ENCODE measurements at regions not wholly inside any gene's neighbourhood (a gene's known extent, or its start where the extent isn't known, plus 50 kb on each side); places are given as distances from the start of the nearest gene placed in this dataset.

- no peaks in the 10 kb centered on the region for H3K9me3 ChIP-seq
- no peaks in the 10 kb centered on the region for H3K4me1 ChIP-seq
- no peak for ATAC-seq
- H3K36me3 ChIP-seq: no peaks in the 10 kb centered on the region
- H3K4me3 ChIP-seq: no peak overlapping the region
- H3K27ac ChIP-seq: no peak overlapping the region
- TF ChIP-seq EP300 (IDR thresholded peaks at IDR 0.05): no peak
- TF ChIP-seq POLR2A (IDR thresholded peaks at IDR 0.05): no peak
- no peak for TF ChIP-seq POLR2AphosphoS5 (IDR thresholded peaks at IDR 0.05)
- no peak for TF ChIP-seq CTCF (IDR thresholded peaks at IDR 0.05)
- H3K27me3 ChIP-seq: no peaks in the 10 kb centered on the region
- WGBS, 2 donors (ENCODE audit: low coverage in 1 of 2): 62 to 64% methylated on average over 3 of the region's 3 CpGs
Measured at GRCh38 chr3:157810924-157811718, 295.1 kb downstream of the SHOX2 start.

GRCh38 chr3:157807280-157807679, 298.9 kb downstream of the SHOX2 start:
- Histone ChIP-seq H3K9me3 (peaks cover 0 to 5% (median 0%) of the 10 kb centered on the region in 3 donors), H3K4me1 (no peaks in the 10 kb centered on the region), H3K27me3 (no peaks in the 10 kb centered on the region), H3K27ac (no peak overlapping the region), H3K36me3 (no peaks in the 10 kb centered on the region), H3K4me3 (no peak overlapping the region)
- TF ChIP-seq CTCF (IDR thresholded peaks at IDR 0.05): no peak
- TF ChIP-seq EP300 (IDR thresholded peaks at IDR 0.05): no peak
- TF ChIP-seq POLR2A (IDR thresholded peaks at IDR 0.05): no peak
- no peak for TF ChIP-seq POLR2AphosphoS5 (IDR thresholded peaks at IDR 0.05)
- 66 to 77% methylated on average over 3 of the region's 3 CpGs for WGBS, 2 donors (ENCODE audit: low coverage in 1 of 2)
- ATAC-seq: no peak

GRCh38 chr3:157805538-157805937, 300.7 kb downstream of the SHOX2 start:
- Histone ChIP-seq H3K4me3 (no peak overlapping the region), H3K4me1 (no peaks in the 10 kb centered on the region), H3K36me3 (no peaks in the 10 kb centered on the region), H3K27ac (no peak overlapping the region), H3K9me3 (peaks cover 0 to 19% (median 0%) of the 10 kb centered on the region in 3 donors), H3K27me3 (no peaks in the 10 kb centered on the region)
- 75 to 96% methylated on average over 2 of the region's 2 CpGs for WGBS, 2 donors (ENCODE audit: low coverage in 1 of 2)
- no peak for TF ChIP-seq POLR2AphosphoS5 (IDR thresholded peaks at IDR 0.05)
- TF ChIP-seq CTCF (IDR thresholded peaks at IDR 0.05): no peak
- no peak for TF ChIP-seq EP300 (IDR thresholded peaks at IDR 0.05)
- TF ChIP-seq POLR2A (IDR thresholded peaks at IDR 0.05): no peak
- ATAC-seq: no peak

GRCh38 chr3:157794771-157795170, 291.6 kb upstream of the VEPH1 start:
- ATAC-seq: no peak
- Histone ChIP-seq H3K27ac (no peak overlapping the region), H3K36me3 (no peaks in the 10 kb centered on the region), H3K4me3 (no peak overlapping the region), H3K4me1 (no peaks in the 10 kb centered on the region), H3K9me3 (peaks cover 0 to 10% (median 0%) of the 10 kb centered on the region in 3 donors), H3K27me3 (no peaks in the 10 kb centered on the region)
- 46 to 75% methylated on average over 1 of the region's 1 CpG for WGBS, 2 donors (ENCODE audit: low coverage in 1 of 2)
- no peak for TF ChIP-seq POLR2AphosphoS5 (IDR thresholded peaks at IDR 0.05)

- H3K36me3 ChIP-seq: no peaks in the 10 kb centered on the region
- H3K9me3 ChIP-seq: peaks cover 0 to 2% (median 0%) of the 10 kb centered on the region in 3 donors
- TF ChIP-seq EP300 (IDR thresholded peaks at IDR 0.05): no peak
- TF ChIP-seq POLR2AphosphoS5 (IDR thresholded peaks at IDR 0.05): no peak
- TF ChIP-seq CTCF (IDR thresholded peaks at IDR 0.05): no peak
- no peak for TF ChIP-seq POLR2A (IDR thresholded peaks at IDR 0.05)
- H3K27ac ChIP-seq: no peak overlapping the region
- H3K4me1 ChIP-seq: no peaks in the 10 kb centered on the region
- no peak for ATAC-seq
- no peak overlapping the region for H3K4me3 ChIP-seq
- H3K27me3 ChIP-seq: no peaks in the 10 kb centered on the region
- WGBS, 2 donors (ENCODE audit: low coverage in 1 of 2): 56 to 80% methylated on average over 6 to 9 of the region's 9 CpGs
Measured at GRCh38 chr3:157793745-157794144, 290.5 kb upstream of the VEPH1 start.

Measured in gastroesophageal sphincter (tissue), 4 donors.